Trophoblast cell (in vitro differentiated cells and primary cell): ENCODE measurements at regions not wholly inside any gene's neighbourhood (a gene's known extent, or its start where the extent isn't known, plus 50 kb on each side); places are given as distances from the start of the nearest gene placed in this dataset.

Experiments
- DNase-seq, 2 donors: peaks; one replicate each; pipeline ENCODE4 v3.0.0-alpha.2; 2016
- H2AFZ ChIP-seq: 2 replicates; pipeline ENCODE4 v1.6.1; 2013; ENCODE audit warnings: low read length, moderate library complexity, mild to moderate bottlenecking; ENCODE audit not compliant: insufficient read depth, poor library complexity
- H2AK5ac ChIP-seq: 2 replicates; pipeline ENCODE4 v1.6.1; 2013; ENCODE audit warnings: mild to moderate bottlenecking, low read length
- H2BK120ac ChIP-seq: 2 replicates; pipeline ENCODE4 v1.6.1; 2013; ENCODE audit warnings: low read length, mild to moderate bottlenecking, moderate library complexity; ENCODE audit not compliant: insufficient read depth, poor library complexity
- H2BK12ac ChIP-seq: 2 replicates; pipeline ENCODE4 v1.6.1; 2013; ENCODE audit warnings: mild to moderate bottlenecking, low read length, moderate library complexity
- H2BK5ac ChIP-seq: 2 replicates; pipeline ENCODE4 v1.6.1; 2013; ENCODE audit warnings: low read length, low read depth, moderate library complexity, mild to moderate bottlenecking; ENCODE audit not compliant: poor library complexity
- H3K14ac ChIP-seq: 2 replicates; pipeline ENCODE4 v1.6.1; 2013; ENCODE audit warnings: mild to moderate bottlenecking, low read length
- H3K18ac ChIP-seq: 2 replicates; pipeline ENCODE4 v1.6.1; 2013; ENCODE audit warnings: mild to moderate bottlenecking, low read length
- H3K23ac ChIP-seq: 2 replicates; pipeline ENCODE4 v1.6.1; 2013; ENCODE audit warnings: low read length
- H3K27ac ChIP-seq: 2 replicates; pipeline ENCODE4 v1.5.1; 2013; ENCODE audit warnings: low read depth, mild to moderate bottlenecking, inconsistent platforms, low read length, moderate library complexity
- H3K27me3 ChIP-seq: 2 replicates; pipeline ENCODE4 v1.6.1; 2013; ENCODE audit warnings: inconsistent platforms, mild to moderate bottlenecking, low read length, moderate library complexity; ENCODE audit not compliant: insufficient read depth
- H3K36me3 ChIP-seq, 2 experiments: 1 replicate in 1 of 2; 2 replicates in 1 of 2; pipeline ENCODE4 v1.6.1; 2013; ENCODE audit warnings: low read length in 2 of 2, mild to moderate bottlenecking in 2 of 2, moderate library complexity in 1 of 2; ENCODE audit not compliant: insufficient read depth in 2 of 2, control insufficient read depth in 1 of 2
- H3K4ac ChIP-seq: 2 replicates; pipeline ENCODE4 v1.6.1; 2013; ENCODE audit warnings: low read depth, mild to moderate bottlenecking, low read length, moderate library complexity
- H3K4me1 ChIP-seq, 2 experiments: 1 replicate in 1 of 2; 2 replicates in 1 of 2; pipeline ENCODE4 v1.6.1; 2013; ENCODE audit warnings: low read length in 2 of 2, mild to moderate bottlenecking in 2 of 2, moderate library complexity in 1 of 2; ENCODE audit not compliant: insufficient read depth in 2 of 2, control insufficient read depth in 1 of 2
- H3K4me2 ChIP-seq: 2 replicates; pipeline ENCODE4 v1.6.1; 2013; ENCODE audit warnings: inconsistent platforms, mild to moderate bottlenecking, low read length, moderate library complexity
- H3K4me3 ChIP-seq: 2 replicates; pipeline ENCODE4 v1.5.1; 2013; ENCODE audit warnings: mild to moderate bottlenecking, low read depth, low read length, inconsistent platforms
- H3K79me1 ChIP-seq: one replicate; pipeline ENCODE4 v1.6.1; 2013; ENCODE audit warnings: low read length
- H3K79me2 ChIP-seq: 2 replicates; pipeline ENCODE4 v1.6.1; 2013; ENCODE audit warnings: low read length, mild to moderate bottlenecking; ENCODE audit not compliant: control insufficient read depth, insufficient read depth, poor library complexity
- H3K9ac ChIP-seq: 2 replicates; pipeline ENCODE4 v1.6.1; 2013; ENCODE audit warnings: mild to moderate bottlenecking, low read length
- H3K9me3 ChIP-seq: 2 replicates; pipeline ENCODE4 v1.6.1; 2013; ENCODE audit warnings: low read depth, mild to moderate bottlenecking, control low read depth, inconsistent platforms, low read length; ENCODE audit not compliant: insufficient read depth
- H4K12ac ChIP-seq: 2 replicates; pipeline ENCODE4 v1.6.1; 2013; ENCODE audit warnings: low read depth, mild to moderate bottlenecking, low read length, moderate library complexity
- H4K8ac ChIP-seq: 2 replicates; pipeline ENCODE4 v1.6.1; 2013; ENCODE audit warnings: low read depth, mild to moderate bottlenecking, low read length, moderate library complexity
- H4K91ac ChIP-seq: one replicate; pipeline ENCODE4 v1.6.1; 2013; ENCODE audit warnings: low read depth, mild to moderate bottlenecking, low read length, moderate library complexity
- WGBS: extraction: QIAGEN DNeasy Blood & Tissue Kit; methylation state at CpG from one replicate; pipeline ENCODE4 v1.1.7; 2013; ENCODE audit warnings: missing lambda C conversion rate; ENCODE audit not compliant: insufficient read length, insufficient coverage; ENCODE audit errors: extremely low coverage; 5-methylcytosine and 5-hydroxymethylcytosine counted together

DNA sequence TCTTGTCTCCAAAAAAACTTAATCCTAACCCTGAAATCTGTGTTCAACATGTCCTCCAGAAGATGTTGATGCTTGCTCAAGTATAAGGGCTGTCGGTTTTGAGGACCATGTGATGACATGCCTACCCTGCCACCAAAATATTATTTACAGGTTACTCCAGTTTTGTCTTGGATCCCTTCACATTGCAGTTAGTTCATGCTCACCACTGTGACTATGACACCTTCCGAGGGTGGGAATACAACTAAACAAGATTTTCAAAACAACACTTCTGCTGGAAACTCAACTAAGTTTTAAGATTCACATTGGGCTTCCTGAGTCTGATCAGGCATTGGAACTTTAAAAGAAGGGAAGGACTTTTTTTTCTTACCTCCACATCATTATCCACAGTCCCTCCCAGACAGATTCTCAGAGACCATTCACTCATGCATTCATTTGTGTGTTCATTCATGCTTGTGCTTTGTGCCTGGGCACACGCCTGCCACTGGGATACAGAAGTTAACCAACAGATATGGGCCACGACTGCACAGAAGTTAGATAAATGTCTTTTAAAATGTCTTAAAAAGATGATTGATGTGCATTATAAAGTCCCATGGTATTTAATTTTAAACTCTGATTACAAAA, 118.7 kb upstream of the GJE1 start:
- Histone ChIP-seq H4K8ac (no peak overlapping the region), H3K4me3 (no peak overlapping the region)

GRCh38 chr6:142013287-142013686, 119.4 kb upstream of the GJE1 start:
- Histone ChIP-seq H3K27me3 (no peaks in the 10 kb centered on the region), H3K4me2 (no peak overlapping the region), H2BK120ac (no peak overlapping the region), H3K79me2 (no peaks in the 10 kb centered on the region), H4K8ac (no peak overlapping the region), H3K27ac (no peak overlapping the region), H2BK5ac (no peak overlapping the region), H3K4ac (no peak overlapping the region), H3K23ac (no peak overlapping the region), H2BK12ac (no peak overlapping the region), H3K79me1 (peaks cover 2% of the 10 kb centered on the region), H4K12ac (no peak overlapping the region), H2AFZ (no peak overlapping the region), H3K14ac (no peak overlapping the region), H3K9me3 (no peaks in the 10 kb centered on the region), H3K18ac (no peak overlapping the region), H4K91ac (no peak overlapping the region), H3K4me3 (no peak overlapping the region), H3K36me3 (no peaks in the 10 kb centered on the region), H3K9ac (no peak overlapping the region), H2AK5ac (no peak overlapping the region), H3K4me1 (peaks cover 0 to 10% of the 10 kb centered on the region in 2 experiments)
- DNase-seq: no peak

More for the DNA sequence above, 118.7 kb upstream of the GJE1 start:
- Histone ChIP-seq H3K4me1 (peaks cover 0 to 10% of the 10 kb centered on the region in 2 experiments), H3K27me3 (no peaks in the 10 kb centered on the region), H3K79me1 (peaks cover 2% of the 10 kb centered on the region), H2AFZ (no peak overlapping the region), H3K14ac (no peak overlapping the region), H3K4me2 (no peak overlapping the region), H3K9ac (no peak overlapping the region), H3K27ac (peak overlapping the region; percentile 80), H2BK120ac (peak overlapping the region; percentile 79), H4K12ac (no peak overlapping the region), H3K79me2 (no peaks in the 10 kb centered on the region), H3K18ac (no peak overlapping the region), H3K9me3 (no peaks in the 10 kb centered on the region), H4K91ac (peak overlapping the region; percentile 74), H3K4ac (no peak overlapping the region), H3K23ac (no peak overlapping the region), H2AK5ac (no peak overlapping the region), H3K36me3 (no peaks in the 10 kb centered on the region), H2BK5ac (peak overlapping the region; percentile 46), H2BK12ac (peak overlapping the region; percentile 87)
- no peak for DNase-seq
- WGBS: no CpG with 5 or more reads among the region's 4 CpGs

DNA sequence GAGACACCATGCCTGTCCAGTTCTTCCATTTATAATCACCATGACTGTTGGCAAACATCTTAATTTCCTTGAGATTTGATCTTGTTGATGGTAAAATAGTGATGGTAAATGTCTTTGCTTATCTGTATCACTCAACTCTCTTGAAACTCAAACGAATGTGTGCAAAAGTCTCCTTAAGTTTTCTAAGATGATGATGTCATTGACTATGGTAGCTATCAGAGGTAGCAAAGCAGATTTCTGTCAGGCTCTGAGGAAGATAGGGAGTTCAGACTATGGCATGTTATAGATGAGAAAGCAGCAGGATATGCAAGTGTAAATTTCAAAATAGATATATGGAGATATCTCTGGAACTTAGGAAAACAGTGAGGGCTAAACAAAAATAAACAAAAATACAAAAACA, 121.0 kb upstream of the GJE1 start:
- H3K18ac ChIP-seq: no peak overlapping the region
- no peak for DNase-seq
- no peak overlapping the region for H3K4ac ChIP-seq
- no peak overlapping the region for H2AFZ ChIP-seq
- no peak overlapping the region for H4K12ac ChIP-seq
- no peak overlapping the region for H3K23ac ChIP-seq
- H3K27ac ChIP-seq: no peak overlapping the region
- no peaks in the 10 kb centered on the region for H3K27me3 ChIP-seq
- H4K8ac ChIP-seq: no peak overlapping the region
- no peaks in the 10 kb centered on the region for H3K79me2 ChIP-seq
- no peaks in the 10 kb centered on the region for H3K36me3 ChIP-seq
- no peak overlapping the region for H3K4me3 ChIP-seq
- H2AK5ac ChIP-seq: no peak overlapping the region
- H2BK12ac ChIP-seq: no peak overlapping the region
- H3K4me1 ChIP-seq: peaks cover 0 to 10% of the 10 kb centered on the region in 2 experiments
- WGBS: no CpG with 5 or more reads among the region's 1 CpG
- H2BK5ac ChIP-seq: no peak overlapping the region
- no peak overlapping the region for H3K4me2 ChIP-seq
- H3K9ac ChIP-seq: no peak overlapping the region
- H3K79me1 ChIP-seq: peaks cover 2% of the 10 kb centered on the region
- no peak overlapping the region for H2BK120ac ChIP-seq
- H3K14ac ChIP-seq: no peak overlapping the region
- no peaks in the 10 kb centered on the region for H3K9me3 ChIP-seq
- no peak overlapping the region for H4K91ac ChIP-seq

- no peak overlapping the region for H2AFZ ChIP-seq
- no peak overlapping the region for H3K4me2 ChIP-seq
- H4K91ac ChIP-seq: no peak overlapping the region
- H3K4ac ChIP-seq: no peak overlapping the region
- H2BK12ac ChIP-seq: no peak overlapping the region
- no peak for DNase-seq
- no peaks in the 10 kb centered on the region for H3K27me3 ChIP-seq
- H3K4me1 ChIP-seq: peaks cover 0 to 10% of the 10 kb centered on the region in 2 experiments
- H3K9me3 ChIP-seq: no peaks in the 10 kb centered on the region
- H3K27ac ChIP-seq: no peak overlapping the region
- no peak overlapping the region for H3K9ac ChIP-seq
- no peak overlapping the region for H4K8ac ChIP-seq
- no peak overlapping the region for H2BK120ac ChIP-seq
- H3K23ac ChIP-seq: no peak overlapping the region
- H3K79me1 ChIP-seq: peaks cover 2% of the 10 kb centered on the region
- no peak overlapping the region for H3K18ac ChIP-seq
- H3K36me3 ChIP-seq: no peaks in the 10 kb centered on the region
- H3K79me2 ChIP-seq: no peaks in the 10 kb centered on the region
- no peak overlapping the region for H3K14ac ChIP-seq
- no peak overlapping the region for H2BK5ac ChIP-seq
- H2AK5ac ChIP-seq: no peak overlapping the region
- no peak overlapping the region for H3K4me3 ChIP-seq
- no peak overlapping the region for H4K12ac ChIP-seq
Measured at GRCh38 chr6:142011156-142011555, 121.6 kb upstream of the GJE1 start.
